Activated gamma-delta T cell treated with Interleukin-2 at 50 U/mL for 16 hours (primary cell): ENCODE measurements at regions not wholly inside any gene's neighbourhood (a gene's known extent, or its start where the extent isn't known, plus 50 kb on each side); places are given as distances from the start of the nearest gene placed in this dataset.
"Not testable (repeated sequence)": the region's sequence is repeated elsewhere in the genome, so short reads cannot be mapped to it uniquely, and the experiment has no call there.

Source experiments
- DNase-seq: peaks from one replicate; pipeline ENCODE4 v3.0.0-alpha.2; 2020

GRCh38 chr5:125487652-125488051, 741.2 kb upstream of the ZNF608 start:
- not testable (repeated sequence) for DNase-seq

- no peak for DNase-seq
These were observed 742.7 kb upstream of the ZNF608 start for GRCh38 chr5:125489146-125489545.

GRCh38 chr5:125491986-125492492, 745.6 kb upstream of the ZNF608 start:
- DNase-seq = no peak

GRCh38 chr5:125492977-125493376, 746.5 kb upstream of the ZNF608 start:
- no peak for DNase-seq

GRCh38 chr5:125496393-125496792, 750.0 kb upstream of the ZNF608 start:
- no peak for DNase-seq

- no peak for DNase-seq
These were observed 751.2 kb upstream of the ZNF608 start for GRCh38 chr5:125497651-125498050.

- DNase-seq = no peak
These were observed 753.3 kb upstream of the ZNF608 start for GRCh38 chr5:125499636-125500332.

- no peak for DNase-seq
These were observed 755.0 kb upstream of the ZNF608 start for GRCh38 chr5:125501396-125501795.

GRCh38 chr5:125503946-125504345, 757.5 kb upstream of the ZNF608 start:
- no peak for DNase-seq

GRCh38 chr5:125505115-125505514, 758.7 kb upstream of the ZNF608 start:
- no peak for DNase-seq

- DNase-seq = no peak
These were observed 759.7 kb upstream of the ZNF608 start for GRCh38 chr5:125506124-125506523.

- DNase-seq = no peak
These were observed 761.8 kb upstream of the ZNF608 start for GRCh38 chr5:125508225-125508624.

- DNase-seq = no peak
These were observed 764.2 kb upstream of the ZNF608 start for GRCh38 chr5:125510651-125511050.

GRCh38 chr5:125517973-125518550, 771.6 kb upstream of the ZNF608 start:
- no peak for DNase-seq

GRCh38 chr5:125521289-125521688, 774.9 kb upstream of the ZNF608 start:
- no peak for DNase-seq

GRCh38 chr5:125525356-125525755, 778.9 kb upstream of the ZNF608 start:
- no peak for DNase-seq

GRCh38 chr5:125526966-125527365, 780.5 kb upstream of the ZNF608 start:
- DNase-seq = no peak

GRCh38 chr5:125528881-125529280, 782.4 kb upstream of the ZNF608 start:
- no peak for DNase-seq

GRCh38 chr5:125530833-125531615, 784.6 kb upstream of the ZNF608 start:
- DNase-seq = no peak

- no peak for DNase-seq
These were observed 789.7 kb upstream of the ZNF608 start for GRCh38 chr5:125536095-125536494.

GRCh38 chr5:125536582-125536981, 790.1 kb upstream of the ZNF608 start:
- no peak for DNase-seq

- DNase-seq = no peak
These were observed 791.2 kb upstream of the ZNF608 start for GRCh38 chr5:125537661-125538060.

GRCh38 chr5:125538469-125538868, 792.0 kb upstream of the ZNF608 start:
- DNase-seq = no peak

- no peak for DNase-seq
These were observed 794.6 kb upstream of the ZNF608 start for GRCh38 chr5:125541085-125541484.
